C4-2B (cell line): ENCODE measurements at regions not wholly inside any gene's neighbourhood (a gene's known extent, or its start where the extent isn't known, plus 50 kb on each side); places are given as distances from the start of the nearest gene placed in this dataset.
A peak's percentile ranks its signal among the peaks of the same experiment; 100 is the strongest.

Source experiments
- ZFX ChIP-seq: fragments of 450-650 bp; IDR thresholded peaks from 2 replicates; pipeline ENCODE4 v1.6.1; 2017
- TF ChIP-seq, protein P1 (sequence below): fragments of 450-650 bp; conservative IDR thresholded peaks from 2 replicates; pipeline ENCODE4 v1.5.1; 2017; ENCODE audit warnings: mild to moderate bottlenecking

DNA sequence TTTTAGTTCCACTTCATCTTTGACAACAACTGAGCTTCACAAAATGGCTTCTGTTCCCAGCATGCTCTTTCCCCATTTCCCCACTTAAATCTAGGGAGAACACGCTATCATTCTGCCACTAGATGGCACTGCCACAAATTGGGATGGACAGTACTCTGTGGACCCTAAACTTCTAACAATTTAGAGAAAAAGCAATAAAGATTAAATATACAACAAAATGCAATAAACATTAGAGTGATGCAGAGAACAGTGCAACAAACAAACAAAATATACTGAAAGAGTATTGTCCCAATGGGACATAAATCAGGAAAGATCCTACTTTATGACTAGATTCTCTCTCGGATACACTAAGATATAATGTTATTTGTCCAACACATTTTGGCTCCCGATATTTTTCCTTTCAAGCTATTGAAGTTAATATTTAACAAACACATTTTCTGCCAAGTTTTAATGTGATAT is 169.7 kb upstream of the TMCO5A start:
- TF ChIP-seq, protein P1, sequence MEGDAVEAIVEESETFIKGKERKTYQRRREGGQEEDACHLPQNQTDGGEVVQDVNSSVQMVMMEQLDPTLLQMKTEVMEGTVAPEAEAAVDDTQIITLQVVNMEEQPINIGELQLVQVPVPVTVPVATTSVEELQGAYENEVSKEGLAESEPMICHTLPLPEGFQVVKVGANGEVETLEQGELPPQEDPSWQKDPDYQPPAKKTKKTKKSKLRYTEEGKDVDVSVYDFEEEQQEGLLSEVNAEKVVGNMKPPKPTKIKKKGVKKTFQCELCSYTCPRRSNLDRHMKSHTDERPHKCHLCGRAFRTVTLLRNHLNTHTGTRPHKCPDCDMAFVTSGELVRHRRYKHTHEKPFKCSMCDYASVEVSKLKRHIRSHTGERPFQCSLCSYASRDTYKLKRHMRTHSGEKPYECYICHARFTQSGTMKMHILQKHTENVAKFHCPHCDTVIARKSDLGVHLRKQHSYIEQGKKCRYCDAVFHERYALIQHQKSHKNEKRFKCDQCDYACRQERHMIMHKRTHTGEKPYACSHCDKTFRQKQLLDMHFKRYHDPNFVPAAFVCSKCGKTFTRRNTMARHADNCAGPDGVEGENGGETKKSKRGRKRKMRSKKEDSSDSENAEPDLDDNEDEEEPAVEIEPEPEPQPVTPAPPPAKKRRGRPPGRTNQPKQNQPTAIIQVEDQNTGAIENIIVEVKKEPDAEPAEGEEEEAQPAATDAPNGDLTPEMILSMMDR = peak; percentile 81
- TF ChIP-seq ZFX = no peak
